Natural killer cell treated with Interleukin-12 subunit alpha and Interleukin-12 subunit beta and Interleukin-15 and Interleukin-18, amount 100 ng/mL, for 72 hours (primary cell): ENCODE measurements at regions not wholly inside any gene's neighbourhood (a gene's known extent, or its start where the extent isn't known, plus 50 kb on each side); places are given as distances from the start of the nearest gene placed in this dataset.

Experiments used
- ATAC-seq, 2 donors: fragments of 150-1000 bp; cut with Tn5 transposase in 1 of 2; sonication (Bioruptor Pico), chemical (Tn5 transposase) in 1 of 2; 2 replicates each; pipeline ENCODE4 v1.10.0; 2021
- DNase-seq: peaks from one replicate; pipeline ENCODE4 v3.0.0; 2022; ENCODE audit warnings: low spot score
- H3K27ac Mint-ChIP-seq, 2 donors: 1 replicate in 1 of 2; 2 replicates in 1 of 2; pipeline ENCODE4 v1.8.0; 2022; ENCODE audit warnings: mixed read lengths in 2 of 2, mild to moderate bottlenecking in 1 of 2, moderate library complexity in 1 of 2
- H3K27me3 Mint-ChIP-seq, 2 donors: 1 replicate in 1 of 2; 2 replicates in 1 of 2; pipeline ENCODE4 v1.8.0; 2022; ENCODE audit warnings: mixed read lengths in 2 of 2
- H3K36me3 Mint-ChIP-seq: one replicate; pipeline ENCODE4 v1.8.0; 2022; ENCODE audit warnings: mixed read lengths
- H3K4me1 Mint-ChIP-seq, 2 donors: 1 replicate in 1 of 2; 2 replicates in 1 of 2; pipeline ENCODE4 v1.8.0; 2022; ENCODE audit warnings: low read depth in 2 of 2, mixed read lengths in 2 of 2, mild to moderate bottlenecking in 1 of 2
- H3K4me3 Mint-ChIP-seq: one replicate; pipeline ENCODE4 v1.8.0; 2022; ENCODE audit warnings: mixed read lengths
- H3K9me3 Mint-ChIP-seq: 2 replicates; pipeline ENCODE4 v1.8.0; 2022; ENCODE audit warnings: mixed read lengths

DNA sequence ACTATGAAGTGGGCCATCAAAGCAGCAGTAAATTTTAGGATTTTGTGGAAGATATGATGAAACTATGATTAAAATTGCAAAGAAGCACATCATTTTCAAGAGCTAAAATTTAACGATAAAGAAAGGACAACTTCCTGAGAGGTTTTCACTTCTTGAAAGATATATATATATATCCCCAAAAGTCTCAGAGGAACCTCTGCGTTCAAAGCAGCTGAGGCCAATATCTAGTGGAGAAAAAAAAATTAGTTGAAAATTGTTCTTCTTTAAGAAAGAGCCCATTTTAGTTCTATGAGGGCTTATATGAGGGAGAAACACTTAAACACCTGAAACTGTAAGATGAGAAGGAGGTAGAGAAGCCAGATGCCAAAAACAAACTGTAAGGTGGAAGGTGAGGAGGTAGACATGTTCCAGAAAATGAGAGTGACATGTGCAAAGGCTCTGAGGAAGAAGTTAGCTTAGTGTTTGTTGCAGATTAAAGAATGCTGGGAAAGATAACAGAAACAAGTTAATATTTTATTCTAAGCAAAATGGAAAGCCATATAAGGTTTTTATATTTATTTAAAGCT lies 72.9 kb upstream of the VRK2 start:
- Mint-ChIP-seq H3K27ac (no peak overlapping the region), H3K9me3 (peaks cover 7% of the 10 kb centered on the region), H3K27me3 (no peaks in the 10 kb centered on the region), H3K36me3 (no peaks in the 10 kb centered on the region), H3K4me1 (no peaks in the 10 kb centered on the region), H3K4me3 (no peak overlapping the region)
- DNase-seq: no peak
- ATAC-seq: no peak

DNA sequence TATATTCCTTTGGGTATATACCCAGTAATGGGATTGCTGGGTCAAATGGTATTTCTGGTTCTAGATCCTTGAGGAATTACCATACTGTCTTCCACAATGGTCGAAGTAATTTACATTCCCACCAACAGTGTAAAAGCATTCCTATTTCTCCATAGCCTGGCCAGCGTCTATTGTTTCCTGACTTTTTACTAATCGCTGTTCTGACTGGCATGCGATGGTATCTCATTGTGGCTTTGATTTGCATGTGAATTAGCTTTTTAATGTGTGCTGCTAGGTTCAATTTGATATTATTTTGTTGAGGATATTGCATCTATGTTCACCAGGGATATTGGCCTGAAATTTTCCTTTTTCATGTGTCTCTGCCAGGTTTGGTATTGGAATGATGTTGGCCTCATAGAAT lies 67.4 kb upstream of the VRK2 start:
- no peak overlapping the region for H3K27ac Mint-ChIP-seq
- H3K4me3 Mint-ChIP-seq: no peak overlapping the region
- no peaks in the 10 kb centered on the region for H3K4me1 Mint-ChIP-seq
- H3K27me3 Mint-ChIP-seq: no peaks in the 10 kb centered on the region
- peaks cover 8% of the 10 kb centered on the region for H3K36me3 Mint-ChIP-seq
- ATAC-seq (no peak), DNase-seq (no peak)
- H3K9me3 Mint-ChIP-seq: peaks cover 14% of the 10 kb centered on the region

DNA sequence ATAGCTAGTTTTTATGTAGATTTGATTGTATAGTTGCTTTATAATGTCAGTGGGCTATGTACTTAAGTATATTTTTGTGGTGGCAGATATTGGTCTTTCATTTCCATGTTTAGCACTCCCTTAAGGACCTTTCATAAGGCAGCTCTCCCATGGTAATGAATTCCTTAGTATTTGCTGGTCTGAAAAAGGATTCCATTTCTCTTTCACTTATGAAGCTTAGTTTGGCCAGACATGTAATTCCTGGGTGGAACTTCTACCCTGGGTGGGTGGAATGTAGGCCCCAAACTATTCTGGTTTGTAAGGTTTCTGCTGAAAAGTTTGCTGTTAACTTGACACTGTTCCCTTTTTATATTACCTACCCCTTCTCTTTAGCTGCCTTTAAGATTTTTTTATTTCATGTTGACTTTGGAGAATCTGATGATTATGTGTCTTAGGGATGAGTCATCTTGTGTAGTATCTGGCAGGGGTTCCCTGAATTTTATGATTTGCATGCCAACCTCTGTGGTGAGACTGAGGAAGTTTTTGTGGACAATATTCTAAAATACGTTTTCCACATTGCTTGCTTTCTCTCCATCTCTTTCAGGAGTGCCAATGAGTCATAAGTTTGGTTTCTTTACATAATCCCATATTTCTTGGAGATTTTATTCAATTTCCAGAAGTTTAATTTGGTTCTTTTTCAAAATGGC lies 65.4 kb upstream of the VRK2 start:
- ATAC-seq: no peak
- Mint-ChIP-seq H3K9me3 (peaks cover 14% of the 10 kb centered on the region), H3K27ac (no peak overlapping the region), H3K36me3 (peaks cover 8% of the 10 kb centered on the region), H3K4me3 (no peak overlapping the region), H3K4me1 (no peaks in the 10 kb centered on the region), H3K27me3 (no peaks in the 10 kb centered on the region)
- DNase-seq: no peak

DNA sequence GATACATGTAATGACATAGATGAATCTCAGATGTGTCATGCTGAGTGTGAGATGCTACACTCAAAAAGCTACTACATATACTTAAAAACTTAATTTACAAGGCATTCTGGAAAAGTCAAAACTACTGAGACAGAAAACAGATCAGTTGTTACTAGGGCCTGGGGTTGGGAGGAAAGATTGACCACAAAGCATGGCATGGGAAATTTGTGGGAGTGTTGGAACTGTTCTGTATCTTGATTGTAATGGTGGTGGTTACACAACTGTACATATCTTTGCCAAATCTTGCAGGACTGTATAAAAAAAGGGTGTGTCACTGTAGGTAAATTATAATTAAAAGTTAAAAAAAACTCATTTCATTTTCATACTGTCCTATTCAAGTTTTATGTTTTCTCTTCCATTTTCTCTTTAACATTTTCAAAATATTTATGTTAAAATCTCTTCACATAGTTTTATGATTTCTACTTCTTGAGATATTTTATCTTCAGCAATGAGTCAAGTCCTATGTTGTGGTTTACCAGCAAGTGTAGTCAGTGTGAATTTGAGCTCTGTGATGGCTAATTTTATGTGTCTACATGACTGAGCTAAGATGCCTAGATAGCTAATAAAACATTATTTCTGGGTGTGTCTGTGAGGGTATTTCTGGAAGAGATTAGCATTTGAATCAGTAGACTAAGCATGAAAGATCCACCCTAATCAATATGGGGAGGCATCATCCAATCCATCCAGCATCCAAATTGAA lies 58.6 kb upstream of the VRK2 start:
- Mint-ChIP-seq H3K36me3 (peaks cover 5% of the 10 kb centered on the region), H3K27ac (no peak overlapping the region), H3K9me3 (peaks cover 2% of the 10 kb centered on the region), H3K27me3 (no peaks in the 10 kb centered on the region), H3K4me1 (no peaks in the 10 kb centered on the region), H3K4me3 (no peak overlapping the region)
- no peak for ATAC-seq
- no peak for DNase-seq

DNA sequence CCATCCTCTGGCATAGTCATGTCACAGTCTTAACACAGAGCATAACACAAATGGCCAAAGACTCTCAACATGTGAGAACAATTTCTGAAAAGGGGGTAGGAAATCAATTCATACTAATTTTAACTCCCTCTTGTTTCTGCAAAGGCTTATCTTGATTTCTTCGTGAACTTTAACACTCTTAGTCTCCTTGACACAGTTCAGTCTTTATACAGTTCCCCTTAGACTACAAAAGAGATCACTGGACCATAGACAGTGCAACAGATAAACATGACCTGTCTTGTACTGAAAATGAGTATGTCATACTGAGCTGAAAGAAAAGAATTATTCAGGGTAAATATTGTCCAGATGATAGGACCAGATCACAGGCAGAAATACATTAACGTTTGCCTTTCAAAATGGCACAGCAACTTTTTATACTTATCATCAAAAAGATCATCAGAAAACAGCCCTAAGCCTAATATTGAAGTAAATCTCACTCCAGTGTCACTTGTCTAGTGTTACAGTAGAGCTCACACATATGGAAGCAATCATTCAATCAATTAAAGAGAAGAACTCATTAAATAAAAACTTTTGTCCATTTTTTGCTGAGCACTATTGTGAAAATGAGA lies 56.4 kb upstream of the VRK2 start:
- DNase-seq (no peak), ATAC-seq (no peak)
- no peak overlapping the region for H3K4me3 Mint-ChIP-seq
- H3K36me3 Mint-ChIP-seq: no peaks in the 10 kb centered on the region
- H3K9me3 Mint-ChIP-seq: no peaks in the 10 kb centered on the region
- H3K4me1 Mint-ChIP-seq: no peaks in the 10 kb centered on the region
- no peak overlapping the region for H3K27ac Mint-ChIP-seq
- H3K27me3 Mint-ChIP-seq: no peaks in the 10 kb centered on the region
